Activated CD8-positive, alpha-beta memory T cell treated with anti-CD3 and anti-CD28 coated beads for 24 hours (primary cell): ENCODE measurements at regions not wholly inside any gene's neighbourhood (a gene's known extent, or its start where the extent isn't known, plus 50 kb on each side); places are given as distances from the start of the nearest gene placed in this dataset.

Source experiments
- DNase-seq: peaks from one replicate; pipeline ENCODE4 v3.0.0-alpha.2; 2020

DNA sequence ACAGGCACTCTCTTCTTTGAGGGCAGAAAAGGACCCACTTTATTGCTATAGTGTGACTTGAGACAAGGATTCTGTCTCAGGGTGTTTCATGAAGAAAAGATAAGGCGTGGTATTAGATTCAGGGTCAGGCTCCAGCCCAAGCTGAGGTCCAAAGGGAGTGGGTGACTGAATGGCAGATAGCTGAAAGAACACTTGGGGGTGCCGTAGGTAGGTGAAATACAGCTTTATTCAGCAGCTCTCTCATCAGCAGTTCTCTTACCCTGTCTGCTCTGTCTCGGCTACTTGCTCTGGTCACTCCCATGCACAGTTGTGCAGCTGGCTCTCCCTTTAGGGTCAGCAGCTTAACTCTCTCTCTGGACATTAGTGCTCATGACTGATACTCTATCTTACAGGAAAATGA is 379.9 kb downstream of the LPIN1 start:
- no peak for DNase-seq

GRCh38 chr2:12127638-12128037 is 381.2 kb downstream of the LPIN1 start:
- DNase-seq: no peak

- DNase-seq: no peak
Observed at GRCh38 chr2:12131975-12132374, 385.5 kb downstream of the LPIN1 start.

GRCh38 chr2:12141618-12142258 is 395.3 kb downstream of the LPIN1 start:
- DNase-seq: no peak

DNA sequence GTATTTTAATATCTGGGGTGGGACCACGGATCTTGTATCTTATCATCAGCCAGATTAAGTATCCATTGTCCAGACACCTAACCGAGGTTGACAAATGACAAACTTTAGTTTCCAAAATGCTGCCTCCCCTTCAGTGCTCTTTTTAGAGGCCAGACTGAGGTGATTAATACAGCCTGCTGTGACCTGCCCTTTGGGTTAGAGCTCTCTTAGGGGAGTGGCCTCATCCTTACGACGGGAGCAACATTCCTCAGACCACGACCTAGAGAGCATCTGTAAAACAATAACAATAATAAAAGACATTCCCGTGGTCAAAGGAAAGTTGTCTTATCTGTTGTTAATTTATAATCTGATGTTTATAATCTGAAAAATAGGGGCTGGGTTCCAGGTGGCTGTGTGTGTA is 405.3 kb downstream of the LPIN1 start:
- DNase-seq: no peak

GRCh38 chr2:12152888-12153287 is 406.5 kb downstream of the LPIN1 start:
- DNase-seq: no peak

GRCh38 chr2:12155303-12156051 is 409.0 kb downstream of the LPIN1 start:
- no peak for DNase-seq

DNA sequence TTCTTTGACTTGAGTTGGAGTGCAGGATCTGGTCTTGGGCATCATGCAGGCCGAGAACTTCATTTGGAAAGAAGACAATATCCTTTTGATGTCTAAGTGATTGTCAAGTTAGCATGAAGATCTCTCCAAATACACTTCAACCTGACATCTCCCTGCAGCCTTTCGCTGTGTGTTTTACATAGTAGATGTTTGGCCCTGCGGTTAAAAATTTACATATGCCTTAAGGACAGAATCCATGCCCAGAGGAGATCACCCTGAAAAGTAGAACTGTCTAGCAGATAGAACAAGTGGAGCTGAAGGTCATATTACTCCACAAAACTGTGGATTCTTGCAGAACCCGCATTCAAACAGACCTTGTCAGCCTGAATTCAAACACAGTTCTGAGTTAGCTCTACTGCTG is 409.9 kb downstream of the LPIN1 start:
- no peak for DNase-seq

DNA sequence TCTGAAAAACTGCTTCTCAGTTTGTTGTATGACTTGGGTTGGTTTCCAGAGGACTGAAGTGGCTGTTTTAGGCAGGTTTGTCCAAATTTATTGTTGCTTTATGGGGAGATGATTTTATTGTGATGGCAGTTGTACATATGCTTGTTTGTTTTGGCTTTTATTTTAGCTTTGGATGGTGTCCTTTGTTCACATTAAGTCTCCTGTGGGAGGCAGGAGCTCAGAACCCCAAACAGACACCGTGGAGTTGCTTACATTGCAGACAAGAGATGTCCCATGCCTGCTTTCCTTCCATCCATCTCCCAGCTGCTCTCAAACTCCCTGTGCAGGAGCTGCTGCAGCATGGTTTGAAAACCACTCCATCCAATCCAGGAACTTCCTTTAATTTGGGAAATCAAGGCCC is 414.7 kb downstream of the LPIN1 start:
- DNase-seq: no peak

DNA sequence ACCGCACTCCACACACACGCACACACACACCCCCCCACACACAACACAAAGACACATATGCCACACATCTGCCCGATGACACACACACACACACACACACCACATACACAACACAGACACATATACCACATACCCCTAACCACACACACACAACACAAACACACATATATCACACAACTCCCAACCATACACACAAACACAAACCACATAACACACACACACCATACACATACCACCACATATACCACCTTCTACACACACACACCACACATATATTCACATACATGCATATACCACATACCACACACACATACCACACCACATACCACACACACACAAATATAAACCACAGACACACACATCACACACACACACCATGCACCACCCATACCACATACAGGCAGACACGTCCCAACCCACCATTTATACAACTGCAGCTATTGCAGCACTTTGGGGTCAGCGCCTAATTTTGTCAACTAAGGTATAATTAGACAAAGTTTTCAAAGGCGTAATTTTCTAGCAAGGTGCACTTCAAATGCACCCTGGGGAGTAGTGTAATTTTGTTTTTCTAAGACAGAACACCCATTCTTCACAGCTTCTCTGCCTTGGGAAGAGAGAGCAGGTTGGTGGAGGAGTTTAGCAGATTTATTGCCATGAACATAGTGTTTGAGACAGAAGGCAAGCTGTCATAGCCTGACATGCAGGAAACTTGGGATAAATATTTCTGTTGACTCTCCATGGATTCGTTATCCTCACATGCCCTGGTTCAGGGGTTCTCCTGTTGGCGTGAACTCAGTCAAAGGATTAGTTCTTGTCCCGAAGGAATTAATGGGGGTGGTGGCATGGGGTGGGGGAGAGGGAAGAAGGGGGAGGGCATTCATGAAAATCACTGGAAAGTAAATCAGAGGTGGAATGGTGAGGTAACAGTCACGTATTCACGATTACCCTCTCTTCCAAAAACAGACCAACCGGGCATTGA is 416.1 kb downstream of the LPIN1 start:
- DNase-seq: no peak

DNA sequence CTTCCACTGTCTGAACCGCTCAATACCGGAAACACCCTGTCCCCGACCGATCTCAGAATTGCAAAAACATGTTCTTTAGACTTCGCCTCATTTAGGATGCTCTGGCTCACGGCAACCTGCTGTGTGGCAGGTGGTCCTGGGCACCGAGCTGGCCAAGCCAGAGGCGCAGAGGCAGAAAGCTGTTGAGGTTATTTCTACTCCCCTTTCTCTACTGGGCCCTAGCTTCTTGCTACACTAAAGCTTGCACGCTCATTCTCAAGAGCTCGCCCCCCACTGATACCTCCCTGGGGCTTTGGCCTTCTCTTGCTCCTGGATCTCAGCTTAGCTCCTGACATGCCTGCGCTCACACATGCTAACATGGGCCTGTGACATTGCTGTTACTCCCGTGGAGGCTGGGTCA is 417.4 kb downstream of the LPIN1 start:
- no peak for DNase-seq

DNA sequence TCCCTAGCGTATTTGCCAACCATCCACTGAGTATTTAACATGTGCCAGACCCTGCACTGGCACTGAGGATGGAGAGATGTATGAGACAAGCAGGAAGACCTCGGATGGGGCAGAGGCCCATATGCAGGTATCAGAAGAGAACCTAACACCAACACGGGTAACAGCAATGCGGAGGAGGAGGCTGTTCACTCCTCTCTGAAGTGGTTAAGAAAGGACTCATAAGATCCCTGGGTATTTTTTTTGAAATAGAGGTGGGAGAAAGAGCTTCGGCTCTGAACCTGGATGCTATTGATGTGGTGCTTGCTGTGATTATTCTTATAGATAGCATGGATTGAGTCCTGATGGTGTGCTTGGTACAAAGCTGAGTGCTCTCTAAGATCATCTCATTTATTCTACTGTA is 418.3 kb downstream of the LPIN1 start:
- no peak for DNase-seq

GRCh38 chr2:12167525-12168317 is 421.3 kb downstream of the LPIN1 start:
- no peak for DNase-seq

GRCh38 chr2:12168354-12168753 is 421.9 kb downstream of the LPIN1 start:
- DNase-seq: no peak

DNA sequence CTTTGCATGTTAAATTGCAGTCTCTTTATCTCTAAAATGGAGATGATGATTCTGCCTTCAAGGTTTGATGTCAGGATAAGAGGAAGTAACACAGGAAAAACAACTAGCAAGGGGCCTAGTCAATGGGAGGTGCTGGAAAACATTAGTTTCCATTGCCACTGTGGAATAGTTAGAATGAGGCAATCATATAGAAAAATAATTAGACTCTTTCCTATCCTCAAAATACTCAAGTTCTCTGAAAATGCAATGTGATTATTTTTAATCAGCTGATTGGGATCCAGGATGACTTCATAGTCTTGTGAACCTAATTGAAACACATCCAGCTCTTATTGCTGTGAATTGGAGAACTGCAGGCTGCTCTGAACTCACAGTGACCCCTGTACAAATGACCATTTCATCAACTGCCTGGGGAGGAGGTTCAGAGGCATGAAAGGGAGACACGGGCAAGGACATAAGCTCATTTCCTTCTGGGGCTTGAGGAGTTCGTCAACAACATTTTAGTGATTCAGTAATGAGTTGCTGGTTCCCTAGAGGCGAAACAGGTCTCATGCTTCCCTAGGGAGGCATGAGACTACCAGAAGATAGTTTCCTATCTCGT is 422.5 kb downstream of the LPIN1 start:
- DNase-seq: no peak

DNA sequence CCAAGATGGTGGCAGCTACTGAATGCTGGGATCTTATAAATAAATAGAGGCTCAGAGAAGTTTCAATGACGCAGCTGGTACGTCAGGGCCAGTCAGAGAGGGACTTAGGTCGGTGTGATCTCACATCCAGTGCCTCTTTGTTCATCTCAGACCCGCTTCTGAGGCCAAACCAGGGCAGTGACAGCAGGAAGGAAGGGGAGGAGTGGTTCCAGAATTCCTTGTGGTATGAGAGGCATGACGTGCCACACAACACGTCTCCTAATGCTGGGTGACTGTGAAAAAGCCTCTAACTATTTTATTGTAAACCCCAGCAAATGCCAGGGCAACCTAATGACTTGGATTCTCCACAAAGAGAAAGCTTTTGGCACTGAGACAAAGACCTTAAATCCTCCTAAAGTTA is 423.3 kb downstream of the LPIN1 start:
- no peak for DNase-seq

DNA sequence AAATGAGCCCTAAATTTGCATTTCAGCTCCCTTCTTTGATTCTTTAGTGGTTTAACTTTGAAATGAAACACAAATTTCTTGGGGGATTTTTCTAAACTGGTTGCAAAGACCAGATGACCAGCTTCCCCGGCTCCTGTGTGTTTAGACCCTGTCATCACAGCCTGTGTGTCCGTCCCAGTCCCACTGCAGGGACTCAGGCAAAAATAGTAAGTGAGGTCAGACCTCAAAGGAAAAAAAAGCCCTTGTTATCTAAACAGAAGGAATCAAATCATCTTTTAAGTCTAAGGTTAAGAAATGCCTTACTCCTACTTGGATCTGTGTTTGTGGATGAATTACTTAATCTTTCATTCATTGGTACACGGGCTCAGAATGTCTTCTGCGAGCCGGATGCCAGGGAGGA is 423.7 kb downstream of the LPIN1 start:
- DNase-seq: no peak

GRCh38 chr2:12173271-12173942 is 427.0 kb downstream of the LPIN1 start:
- no peak for DNase-seq

GRCh38 chr2:12173943-12174340 is 427.5 kb downstream of the LPIN1 start:
- DNase-seq: no peak

DNA sequence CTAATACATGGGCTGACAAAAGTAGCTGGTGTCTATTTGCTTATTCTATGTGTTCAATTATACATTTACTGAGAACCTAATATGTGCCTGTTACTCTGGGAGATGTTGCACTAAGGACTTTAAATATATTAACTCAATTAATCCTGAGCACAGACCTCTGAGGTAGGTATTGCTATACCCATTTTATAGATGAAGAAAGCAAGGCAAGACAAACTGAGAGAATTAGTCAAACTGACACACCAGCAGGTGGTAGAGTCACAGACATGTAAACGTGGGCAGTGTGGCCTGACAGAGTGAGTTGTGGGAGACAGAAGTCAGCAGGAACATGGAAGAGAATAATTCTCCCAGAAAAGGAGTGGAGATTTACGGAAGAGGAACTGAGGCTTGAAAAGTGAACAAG is 428.9 kb downstream of the LPIN1 start:
- no peak for DNase-seq

DNA sequence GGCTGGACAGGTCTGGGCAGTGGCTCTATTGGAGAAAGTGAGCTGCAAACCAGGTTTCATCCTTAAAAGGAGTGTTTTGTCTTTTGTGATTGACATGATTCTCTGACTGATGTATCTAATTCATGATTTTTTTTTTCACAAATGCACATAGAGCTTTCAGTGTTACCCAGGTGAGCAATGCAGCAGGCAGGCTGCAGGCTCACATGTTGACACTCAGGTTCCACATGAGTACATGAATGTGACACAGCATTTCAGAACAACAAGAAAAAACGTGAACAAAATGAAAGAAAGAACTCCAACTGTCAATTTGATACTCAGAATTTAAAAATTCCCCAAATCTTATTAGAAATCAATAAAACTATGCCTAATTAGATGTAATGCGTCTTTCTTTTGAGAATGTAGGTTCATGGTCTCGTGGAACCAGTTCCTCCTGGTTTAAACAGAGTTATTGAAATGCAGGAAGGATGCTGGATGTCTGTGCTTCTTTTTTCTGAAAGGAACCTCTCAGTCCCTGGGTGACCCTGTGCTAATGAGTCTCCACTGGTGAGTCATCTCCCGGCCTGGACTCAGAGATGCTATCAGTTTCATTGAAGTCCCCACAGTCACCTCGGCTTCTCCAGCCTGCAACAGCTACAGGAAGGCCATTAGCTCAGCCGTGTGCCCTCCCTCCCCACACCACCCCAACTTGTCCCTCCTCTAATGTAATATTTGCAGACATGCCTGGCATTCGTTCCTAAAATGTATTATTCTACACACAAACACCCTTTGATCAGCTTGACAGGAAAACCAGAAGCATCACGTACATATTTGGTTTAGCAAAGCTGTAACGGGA is 430.4 kb downstream of the LPIN1 start:
- DNase-seq: no peak
